WTC11 (cell line): ENCODE measurements at regions not wholly inside any gene's neighbourhood (a gene's known extent, or its start where the extent isn't known, plus 50 kb on each side); places are given as distances from the start of the nearest gene placed in this dataset.

Experiments used
- ATF3 ChIP-seq: sonication (generic); formaldehyde crosslinking; conservative IDR thresholded peaks from 2 replicates; pipeline ENCODE4 v1.8.1; 2022; ENCODE audit warnings: mild to moderate bottlenecking, missing genetic modification reagents
- MAX ChIP-seq: sonication (generic); formaldehyde crosslinking; IDR thresholded peaks from 2 replicates; pipeline ENCODE4 v1.8.0; 2022; ENCODE audit warnings: mild to moderate bottlenecking, missing genetic modification reagents
- TEAD1 ChIP-seq: sonication (generic); formaldehyde crosslinking; IDR thresholded peaks from 2 replicates; pipeline ENCODE4 v1.8.0; 2022; ENCODE audit warnings: mild to moderate bottlenecking, missing genetic modification reagents

DNA sequence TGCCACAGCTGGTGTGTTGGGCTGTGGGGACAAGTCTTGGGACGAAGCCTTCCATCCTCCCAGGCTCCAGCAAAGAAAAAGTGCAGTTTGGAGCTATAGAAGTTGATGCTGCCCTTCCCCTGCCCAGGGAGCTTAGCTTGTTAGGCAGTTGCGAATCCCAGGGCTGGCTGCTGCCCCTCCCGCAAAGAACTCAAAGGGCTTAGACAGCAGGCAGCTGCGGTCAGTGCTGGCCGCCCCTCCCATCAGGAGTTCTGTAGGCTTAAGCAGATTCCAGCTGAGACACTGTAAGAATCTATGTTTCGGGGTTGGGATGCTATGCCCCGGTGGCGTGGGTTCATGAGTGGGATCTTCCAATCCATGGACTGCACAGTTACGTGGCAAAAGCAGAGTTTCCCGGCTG, 956.7 kb downstream of the GLUD2 start:
- TF ChIP-seq MAX (CRISPR knock-in tag) (no peak), ATF3 (CRISPR knock-in tag) (no peak), TEAD1 (CRISPR knock-in tag) (no peak)
